CD4-positive, alpha-beta T cell (primary cell): ENCODE measurements at regions not wholly inside any gene's neighbourhood (a gene's known extent, or its start where the extent isn't known, plus 50 kb on each side); places are given as distances from the start of the nearest gene placed in this dataset.

Experiments
- ATAC-seq: fragments of 200-7000 bp; cut with Tn5 transposase; one replicate; pipeline ENCODE4 v1.10.0; 2022; ENCODE audit warnings: mild to moderate bottlenecking; ENCODE audit not compliant: poor library complexity
- CTCF ChIA-PET: fragments of 350-600 bp; sonication (Branson Sonifier 250); formaldehyde crosslinking; loops from one replicate; lab custom pipeline; 2021; ENCODE audit warnings: antibody characterized with exemption, inconsistent platforms; lab: Charles Lee
- POLR2A ChIA-PET: fragments of 350-600 bp; sonication (Branson Sonifier 250); formaldehyde crosslinking; loops from one replicate; lab custom pipeline; 2021; ENCODE audit warnings: antibody characterized with exemption, inconsistent platforms; lab: Charles Lee
- DNase-seq, 14 experiments: peaks; one replicate each; pipeline ENCODE4 v3.0.0-alpha.2; 2013 to 2020; ENCODE audit warnings: mixed read lengths in 2 of 14
- H3K27ac ChIP-seq, 2 donors: one replicate each; pipeline versions ENCODE4 v1.5.1 to v1.7.0; 2013; ENCODE audit warnings: low read length in 2 of 2, low read depth in 1 of 2, mild to moderate bottlenecking in 1 of 2
- H3K27me3 ChIP-seq, 2 experiments: 1 replicate in 1 of 2; 2 replicates in 1 of 2; pipeline versions ENCODE4 v1.6.1 to v1.7.0; 2013; ENCODE audit warnings: low read length in 2 of 2, control low read depth in 1 of 2, mild to moderate bottlenecking in 1 of 2, moderate library complexity in 1 of 2; ENCODE audit not compliant: insufficient read depth in 2 of 2, control insufficient read depth in 1 of 2
- H3K36me3 ChIP-seq: one replicate; pipeline ENCODE4 v1.6.1; 2013; ENCODE audit warnings: low read length, control low read depth; ENCODE audit not compliant: insufficient read depth
- H3K4me1 ChIP-seq: one replicate; pipeline ENCODE4 v1.6.1; 2013; ENCODE audit warnings: low read length, control low read depth; ENCODE audit not compliant: insufficient read depth
- H3K4me3 ChIP-seq: one replicate; pipeline ENCODE4 v1.5.1; 2013; ENCODE audit warnings: mild to moderate bottlenecking, low read length, moderate library complexity
- H3K9me3 ChIP-seq, 2 experiments: 1 replicate in 1 of 2; 2 replicates in 1 of 2; pipeline versions ENCODE4 v1.6.1 to v1.7.0; 2013; ENCODE audit warnings: low read length in 2 of 2, mild to moderate bottlenecking in 2 of 2, control low read depth in 1 of 2, moderate library complexity in 1 of 2; ENCODE audit not compliant: control insufficient read depth in 1 of 2, insufficient read depth in 1 of 2
- H3K27ac Mint-ChIP-seq: one replicate; pipeline ENCODE4 v1.8.0; 2020; ENCODE audit warnings: mixed read lengths
- H3K27me3 Mint-ChIP-seq: one replicate; pipeline ENCODE4 v1.8.0; 2021; ENCODE audit warnings: mixed read lengths
- H3K36me3 Mint-ChIP-seq: one replicate; pipeline ENCODE4 v1.8.0; 2021; ENCODE audit warnings: low read depth, mixed read lengths
- H3K4me1 Mint-ChIP-seq: one replicate; pipeline ENCODE4 v1.8.0; 2021; ENCODE audit warnings: low read depth, mixed read lengths
- H3K4me3 Mint-ChIP-seq: one replicate; pipeline ENCODE4 v1.8.0; 2020; ENCODE audit warnings: mild to moderate bottlenecking, mixed read lengths
- H3K9me3 Mint-ChIP-seq: one replicate; pipeline ENCODE4 v1.8.0; 2020; ENCODE audit warnings: mixed read lengths
- CTCF ChIP-seq: fragments of 200-600 bp; IDR thresholded peaks from one replicate; pipeline ENCODE4 v1.8.0; 2022; ENCODE audit warnings: antibody characterized with exemption, mild to moderate bottlenecking
- intact Hi-C, 2 experiments: fragments of 100-400 bp; cut with DNase I in 1 of 2; cut with micrococcal nuclease in 1 of 2; formaldehyde crosslinking; loops; one replicate each; pipeline versions ENCODE4 v1.15.1 to v1.9.0; 2023 to 2025; cut with DNase I, micrococcal nuclease

- H3K4me3 Mint-ChIP-seq = no peak overlapping the region
- H3K36me3 Mint-ChIP-seq = no peaks in the 10 kb centered on the region
- peaks cover 0 to 3% of the 10 kb centered on the region in 2 experiments for H3K9me3 ChIP-seq
- no peaks in the 10 kb centered on the region for H3K4me1 Mint-ChIP-seq
- intact Hi-C loops = no loop called here
- ChIA-PET POLR2A (interaction anchor here (0.8 kb wide), 1 partner anchor 10 kb away, joined by 3 read pairs; no protein-coding TSS in a partner anchor), CTCF (no interaction called here)
- H3K4me3 ChIP-seq = no peak overlapping the region
- no peak overlapping the region for H3K27ac ChIP-seq
- no peak for TF ChIP-seq CTCF
- peaks cover 7% of the 10 kb centered on the region for H3K9me3 Mint-ChIP-seq
- DNase-seq (no peak), ATAC-seq (no peak)
- H3K27me3 Mint-ChIP-seq = no peaks in the 10 kb centered on the region
- no peaks in the 10 kb centered on the region for H3K27me3 ChIP-seq
- no peaks in the 10 kb centered on the region for H3K36me3 ChIP-seq
- H3K4me1 ChIP-seq = no peaks in the 10 kb centered on the region
- H3K27ac Mint-ChIP-seq = no peak overlapping the region
These were observed 1308.0 kb downstream of the ROBO1 start for GRCh38 chr3:78459796-78460195.

- H3K4me1 Mint-ChIP-seq = no peaks in the 10 kb centered on the region
- no peak overlapping the region for H3K27ac Mint-ChIP-seq
- ChIA-PET POLR2A (no interaction called here), CTCF (no interaction called here)
- no peak overlapping the region for H3K4me3 Mint-ChIP-seq
- H3K27me3 ChIP-seq = no peaks in the 10 kb centered on the region
- no peak for TF ChIP-seq CTCF
- H3K36me3 ChIP-seq = no peaks in the 10 kb centered on the region
- no peak for ATAC-seq
- H3K27ac ChIP-seq = no peak overlapping the region
- H3K9me3 ChIP-seq = peaks cover 0 to 3% of the 10 kb centered on the region in 2 experiments
- no peak overlapping the region for H3K4me3 ChIP-seq
- no peak for DNase-seq
- no peaks in the 10 kb centered on the region for H3K27me3 Mint-ChIP-seq
- H3K4me1 ChIP-seq = no peaks in the 10 kb centered on the region
- no peaks in the 10 kb centered on the region for H3K36me3 Mint-ChIP-seq
- intact Hi-C loops = no loop called here
- peaks cover 16% of the 10 kb centered on the region for H3K9me3 Mint-ChIP-seq
These were observed 1305.8 kb downstream of the ROBO1 start for GRCh38 chr3:78462021-78462420.

- TF ChIP-seq CTCF = no peak
- no peaks in the 10 kb centered on the region for H3K36me3 Mint-ChIP-seq
- DNase-seq = no peak
- CTCF ChIA-PET = no interaction called here
- no peak overlapping the region for H3K4me3 Mint-ChIP-seq
- Histone ChIP-seq H3K27ac (no peak overlapping the region), H3K36me3 (no peaks in the 10 kb centered on the region), H3K27me3 (no peaks in the 10 kb centered on the region), H3K9me3 (peaks cover 3 to 6% of the 10 kb centered on the region in 2 experiments), H3K4me3 (no peak overlapping the region), H3K4me1 (no peaks in the 10 kb centered on the region)
- ATAC-seq = no peak
- no peaks in the 10 kb centered on the region for H3K27me3 Mint-ChIP-seq
- H3K27ac Mint-ChIP-seq = no peak overlapping the region
- POLR2A ChIA-PET = interaction anchor here (0.5 kb wide), 1 partner anchor 645 kb away, joined by 3 read pairs; no protein-coding TSS in a partner anchor
- peaks cover 10% of the 10 kb centered on the region for H3K9me3 Mint-ChIP-seq
- no peaks in the 10 kb centered on the region for H3K4me1 Mint-ChIP-seq
- intact Hi-C loops = no loop called here
These were observed 1291.7 kb downstream of the ROBO1 start for GRCh38 chr3:78476076-78476475.
